ENCODE measurements at regions not wholly inside any gene's neighbourhood (a gene's known extent, or its start where the extent isn't known, plus 50 kb on each side); places are given as distances from the start of the nearest gene placed in this dataset.

- Mint-ChIP-seq H3K4me1 (ENCODE audit: low read depth, unreplicated experiment) (peaks cover 7% of the 10 kb centered on the region), H3K27me3 (ENCODE audit: low read depth, unreplicated experiment) (peaks cover 13% of the 10 kb centered on the region), H3K9me3 (ENCODE audit: unreplicated experiment) (peaks cover 6% of the 10 kb centered on the region), H3K27ac (ENCODE audit: unreplicated experiment) (peak overlapping the region; percentile 41), H3K4me3 (ENCODE audit: unreplicated experiment) (peak overlapping the region; percentile 94), H3K36me3 (ENCODE audit: low read depth, unreplicated experiment) (no peaks in the 10 kb centered on the region)
- TF ChIP-seq EZH2 (IDR thresholded peaks at IDR 0.05; ENCODE audit: insufficient read depth, low read length) (no peak), CTCF (IDR thresholded peaks at IDR 0.05; ENCODE audit: insufficient read depth, low read depth, low read length) (no peak)
- Histone ChIP-seq H3K4me3 (ENCODE audit: insufficient read depth, low read depth, low read length) (peak overlapping the region; percentile 79), H3K9ac (ENCODE audit: low read length) (peak overlapping the region; percentile 71), H4K20me1 (ENCODE audit: insufficient read depth, low read length) (no peaks in the 10 kb centered on the region), H3K27ac (ENCODE audit: low read depth, low read length) (no peak overlapping the region), H3K79me2 (ENCODE audit: insufficient read depth, low read length) (no peaks in the 10 kb centered on the region), H3K27me3 (ENCODE audit: insufficient read depth, low read length) (peaks cover 9% of the 10 kb centered on the region), H3K36me3 (ENCODE audit: insufficient read depth, low read length) (no peaks in the 10 kb centered on the region), H3K4me2 (ENCODE audit: low read length) (peak overlapping the region; percentile 95), H3K4me1 (ENCODE audit: insufficient read depth, low read length) (peaks cover 3% of the 10 kb centered on the region), H3K9me3 (ENCODE audit: insufficient read depth, low read depth, low read length) (no peaks in the 10 kb centered on the region), H2AFZ (ENCODE audit: low read depth, low read length) (peak overlapping the region; percentile 56)
- DNase-seq (ENCODE audit: low read depth) (no peak), FAIRE-seq (no peak)
These were observed 260.3 kb upstream of the E2F7 start for GRCh38 chr12:77325511-77326236.

- Histone ChIP-seq H4K20me1 (ENCODE audit: insufficient read depth, low read length) (no peaks in the 10 kb centered on the region), H3K27ac (ENCODE audit: low read depth, low read length) (no peak overlapping the region), H3K27me3 (ENCODE audit: insufficient read depth, low read length) (peaks cover 9% of the 10 kb centered on the region), H3K9ac (ENCODE audit: low read length) (peak overlapping the region; percentile 71), H3K4me1 (ENCODE audit: insufficient read depth, low read length) (peaks cover 3% of the 10 kb centered on the region), H3K9me3 (ENCODE audit: insufficient read depth, low read depth, low read length) (no peaks in the 10 kb centered on the region), H3K4me2 (ENCODE audit: low read length) (peak overlapping the region; percentile 95), H3K79me2 (ENCODE audit: insufficient read depth, low read length) (no peaks in the 10 kb centered on the region), H2AFZ (ENCODE audit: low read depth, low read length) (peak overlapping the region; percentile 93), H3K36me3 (ENCODE audit: insufficient read depth, low read length) (no peaks in the 10 kb centered on the region), H3K4me3 (ENCODE audit: insufficient read depth, low read depth, low read length) (peak overlapping the region; percentile 79)
- peak overlapping the region; percentile 94 for H3K4me3 Mint-ChIP-seq (ENCODE audit: unreplicated experiment)
- DNase-seq (ENCODE audit: low read depth) (peak; percentile 58), FAIRE-seq (no peak)
- H3K27ac Mint-ChIP-seq (ENCODE audit: unreplicated experiment) = peak overlapping the region; percentile 60
- H3K4me1 Mint-ChIP-seq (ENCODE audit: low read depth, unreplicated experiment) = peaks cover 7% of the 10 kb centered on the region
- TF ChIP-seq EZH2 (IDR thresholded peaks at IDR 0.05; ENCODE audit: insufficient read depth, low read length) = no peak
- TF ChIP-seq CTCF (IDR thresholded peaks at IDR 0.05; ENCODE audit: insufficient read depth, low read depth, low read length) = peak; percentile 21
- no peaks in the 10 kb centered on the region for H3K36me3 Mint-ChIP-seq (ENCODE audit: low read depth, unreplicated experiment)
- H3K27me3 Mint-ChIP-seq (ENCODE audit: low read depth, unreplicated experiment) = peaks cover 13% of the 10 kb centered on the region
- H3K9me3 Mint-ChIP-seq (ENCODE audit: unreplicated experiment) = peaks cover 6% of the 10 kb centered on the region
These were observed 259.5 kb upstream of the E2F7 start for GRCh38 chr12:77324763-77325468.

All from astrocyte (in vitro differentiated cells and primary cell).